HepG2 (cell line): ENCODE measurements at regions not wholly inside any gene's neighbourhood (a gene's known extent, or its start where the extent isn't known, plus 50 kb on each side); places are given as distances from the start of the nearest gene placed in this dataset.

ENCODE experiments used
- CEBPZ ChIP-seq: IDR thresholded peaks from 2 replicates; pipeline ENCODE4 v1.6.1; 2012; ENCODE audit warnings: low read length, improper control_type of control experiment
- CHD2 ChIP-seq: IDR thresholded peaks from 2 replicates; pipeline ENCODE4 v1.6.1; 2011; ENCODE audit warnings: low read depth, low read length, improper control_type of control experiment
- E2F1 ChIP-seq: sonication (generic); formaldehyde crosslinking; IDR thresholded peaks from 2 replicates; pipeline ENCODE4 v1.5.0; 2020; ENCODE audit warnings: missing genetic modification reagents
- LBX2 ChIP-seq: sonication (generic); formaldehyde crosslinking; IDR thresholded peaks from 2 replicates; pipeline ENCODE4 v1.5.0; 2020; ENCODE audit warnings: missing genetic modification reagents, mild to moderate bottlenecking, borderline replicate concordance
- POLR2A ChIP-seq, 2 experiments: IDR thresholded peaks; 2 replicates each; pipeline ENCODE4 v1.6.1; 2011; ENCODE audit warnings: low read depth in 2 of 2, low read length in 2 of 2, mild to moderate bottlenecking in 1 of 2, moderate library complexity in 1 of 2; ENCODE audit not compliant: insufficient read depth in 1 of 2
- ZNF644 ChIP-seq: IDR thresholded peaks from 2 replicates; pipeline ENCODE4 v1.6.1; 2016; ENCODE audit warnings: low read depth
- TF ChIP-seq, protein P1 (sequence below): sonication (generic); formaldehyde crosslinking; IDR thresholded peaks from 2 replicates; pipeline ENCODE4 v1.5.0; 2020; ENCODE audit warnings: mild to moderate bottlenecking, missing genetic modification reagents

DNA sequence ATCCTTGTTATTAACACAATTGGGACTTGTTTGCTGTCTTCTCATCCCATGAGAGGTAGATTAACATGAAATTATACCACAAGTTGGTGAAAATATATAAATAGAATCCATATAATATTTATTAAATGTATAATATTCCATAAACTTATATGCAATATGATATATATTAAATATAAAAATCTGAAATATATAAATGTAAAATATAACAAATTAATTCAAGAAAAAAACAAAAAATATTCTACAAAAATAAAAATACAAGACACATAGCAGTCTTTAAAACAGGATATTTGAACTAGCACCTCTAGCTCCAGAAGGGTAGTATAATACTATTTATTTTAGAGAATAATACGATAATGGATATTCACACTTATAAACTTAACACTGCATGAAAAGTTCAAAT, 603.3 kb upstream of the FLRT2 start:
- no peak for TF ChIP-seq CEBPZ
- no peak for TF ChIP-seq CHD2
- TF ChIP-seq POLR2A (IDR thresholded peaks at IDR 0.05; ENCODE audit: insufficient read depth in 1 of 2, low read depth in 2 of 2, low read length in 2 of 2) = no peak
- no peak for TF ChIP-seq LBX2
- TF ChIP-seq, protein P1, sequence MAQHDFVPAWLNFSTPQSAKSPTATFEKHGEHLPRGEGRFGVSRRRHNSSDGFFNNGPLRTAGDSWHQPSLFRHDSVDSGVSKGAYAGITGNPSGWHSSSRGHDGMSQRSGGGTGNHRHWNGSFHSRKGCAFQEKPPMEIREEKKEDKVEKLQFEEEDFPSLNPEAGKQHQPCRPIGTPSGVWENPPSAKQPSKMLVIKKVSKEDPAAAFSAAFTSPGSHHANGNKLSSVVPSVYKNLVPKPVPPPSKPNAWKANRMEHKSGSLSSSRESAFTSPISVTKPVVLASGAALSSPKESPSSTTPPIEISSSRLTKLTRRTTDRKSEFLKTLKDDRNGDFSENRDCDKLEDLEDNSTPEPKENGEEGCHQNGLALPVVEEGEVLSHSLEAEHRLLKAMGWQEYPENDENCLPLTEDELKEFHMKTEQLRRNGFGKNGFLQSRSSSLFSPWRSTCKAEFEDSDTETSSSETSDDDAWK = no peak
- no peak for TF ChIP-seq ZNF644
- TF ChIP-seq E2F1 = no peak
